ENCODE measurements at regions not wholly inside any gene's neighbourhood (a gene's known extent, or its start where the extent isn't known, plus 50 kb on each side); places are given as distances from the start of the nearest gene placed in this dataset.
A peak's percentile ranks its signal among the peaks of the same experiment; 100 is the strongest.

GRCh38 chr12:127632461-127632860 is 634.5 kb upstream of the TMEM132C start:
- no peak for DNase-seq (ENCODE audit: low read depth)

DNA sequence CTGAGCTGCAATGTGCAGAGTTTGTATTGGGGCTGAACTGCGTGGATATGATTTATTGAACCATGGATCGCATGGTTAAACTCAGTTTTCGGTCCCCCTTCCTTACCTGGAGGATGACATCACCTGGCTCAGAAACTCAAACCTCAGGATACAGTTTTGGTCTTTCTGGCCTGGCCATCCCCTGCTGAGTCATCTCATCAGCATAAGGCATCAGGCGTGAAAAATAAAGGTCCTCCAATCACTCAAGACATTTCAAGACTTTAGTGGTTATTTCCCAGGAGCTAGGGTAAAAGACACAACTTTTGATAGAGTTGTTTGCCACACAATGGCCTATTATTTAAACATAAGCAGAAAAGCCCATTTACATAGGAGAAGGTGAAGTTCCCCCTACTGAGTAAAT is 631.1 kb upstream of the TMEM132C start:
- DNase-seq (ENCODE audit: low read depth) = no peak

DNA sequence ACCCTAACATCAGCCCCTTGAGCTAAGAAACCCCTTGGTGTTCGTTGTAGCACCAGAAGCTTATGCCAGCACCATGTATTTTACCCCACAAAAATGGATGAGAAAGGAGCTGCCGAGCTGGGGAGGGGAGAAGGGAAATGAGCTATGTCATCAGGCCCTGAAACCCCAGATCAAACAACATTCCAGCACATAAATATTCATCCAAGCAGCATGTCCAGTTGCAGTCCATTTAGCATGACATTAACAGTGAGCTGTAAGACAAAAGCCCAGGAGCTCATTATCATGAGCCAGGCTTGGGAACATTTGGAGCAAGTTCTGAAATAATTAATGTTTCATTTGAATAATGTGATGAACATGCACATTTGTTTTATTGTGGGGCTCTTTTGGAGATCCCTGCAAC is 630.1 kb upstream of the TMEM132C start:
- no peak for DNase-seq (ENCODE audit: low read depth)

DNA sequence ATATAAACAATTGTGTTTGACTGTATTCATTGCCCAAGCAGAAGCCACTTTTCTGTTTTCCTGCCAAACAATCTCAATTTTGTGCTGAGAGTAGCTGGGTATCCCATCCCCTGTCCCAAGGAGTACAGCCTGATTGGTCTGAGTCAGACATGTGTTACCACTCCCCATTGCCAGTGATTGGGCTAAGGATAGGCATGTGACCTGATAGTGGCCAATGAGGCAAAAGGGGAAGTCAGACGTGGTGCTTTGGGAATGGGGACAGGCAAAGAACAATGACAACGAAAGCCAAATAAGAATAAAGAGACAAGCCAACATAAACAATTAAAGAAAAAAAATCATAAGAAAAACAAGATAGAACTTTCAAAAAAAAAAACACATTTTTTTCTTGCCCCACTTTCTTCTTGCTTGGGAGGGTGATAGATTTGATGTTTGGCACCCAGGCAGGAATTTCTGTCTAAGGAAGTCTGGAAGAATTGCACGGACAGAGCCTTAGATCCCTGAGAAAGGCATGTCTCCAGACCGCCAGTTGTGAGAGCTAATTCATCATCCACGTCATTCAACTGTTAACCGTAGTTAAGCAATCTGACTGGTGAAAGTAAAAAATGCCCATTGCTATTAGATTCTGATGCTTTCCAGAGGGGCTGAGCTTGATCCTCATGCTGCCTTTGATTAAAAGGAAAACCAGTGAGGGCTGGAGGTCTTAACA is 626.6 kb upstream of the TMEM132C start:
- DNase-seq (ENCODE audit: low read depth) = no peak

DNA sequence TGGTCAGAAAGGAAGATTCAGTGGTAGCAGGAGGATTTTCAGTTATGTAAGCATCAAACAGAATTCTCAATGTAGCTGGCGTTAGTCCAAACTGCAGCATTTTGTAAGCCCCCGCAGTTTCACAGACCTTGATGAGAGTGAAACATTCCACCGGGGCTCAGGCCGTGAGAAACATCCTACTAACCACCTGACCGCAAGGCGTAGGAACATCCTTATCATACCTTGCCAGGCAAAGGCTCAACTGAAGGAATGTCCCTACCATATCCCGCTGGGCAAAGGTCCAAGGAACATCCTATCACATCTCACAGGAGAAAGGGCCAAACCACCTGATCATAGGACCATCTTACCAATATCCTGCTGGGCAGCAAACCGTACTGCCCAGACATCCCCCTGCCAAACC is 624.8 kb upstream of the TMEM132C start:
- DNase-seq (ENCODE audit: low read depth) = no peak

DNA sequence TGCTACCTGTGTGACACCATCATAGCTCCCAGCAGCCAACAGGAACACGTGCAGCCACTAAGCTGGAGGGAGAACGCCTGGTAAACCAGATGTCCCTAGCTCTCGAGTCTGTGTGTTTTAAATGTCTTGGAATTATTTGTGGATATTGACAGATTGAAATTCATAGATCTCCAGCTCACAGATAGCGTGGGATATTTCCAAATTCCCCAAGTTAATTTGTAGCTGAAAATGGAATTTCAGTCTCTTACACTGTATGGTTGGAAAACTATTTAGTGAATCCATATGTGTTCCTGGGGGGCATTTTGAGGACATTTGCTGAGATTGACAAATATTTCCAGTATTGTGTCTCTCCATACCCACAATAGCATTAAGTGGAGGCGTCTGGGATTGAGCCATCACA is 618.6 kb upstream of the TMEM132C start:
- no peak for DNase-seq (ENCODE audit: low read depth)

- no peak for DNase-seq (ENCODE audit: low read depth)
Observed at GRCh38 chr12:127649961-127650360, 617.0 kb upstream of the TMEM132C start.

GRCh38 chr12:127650626-127651025 is 616.3 kb upstream of the TMEM132C start:
- DNase-seq (ENCODE audit: low read depth) = no peak

- no peak for DNase-seq (ENCODE audit: low read depth)
Observed at GRCh38 chr12:127652281-127652680, 614.7 kb upstream of the TMEM132C start.

- DNase-seq (ENCODE audit: low read depth) = no peak
Observed at GRCh38 chr12:127654383-127654985, 612.5 kb upstream of the TMEM132C start.

DNA sequence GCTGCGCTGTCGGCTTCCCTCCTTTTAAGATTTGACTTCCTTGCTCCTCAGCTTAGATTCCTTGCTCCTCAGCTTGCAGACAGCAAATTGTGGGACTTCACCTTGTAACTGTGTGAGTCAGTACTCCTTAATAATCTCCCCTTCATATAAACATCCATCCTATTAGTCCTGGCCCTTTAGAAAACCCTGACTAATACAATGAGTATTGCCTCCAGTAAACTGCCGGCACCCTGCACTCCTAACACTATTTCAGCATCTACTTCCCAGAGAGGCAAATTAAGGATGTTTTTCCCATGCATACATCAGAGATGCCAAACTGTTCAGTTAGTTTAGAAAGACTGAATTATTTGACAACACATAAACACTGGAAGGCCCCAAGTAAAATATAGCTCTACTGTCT is 611.3 kb upstream of the TMEM132C start:
- no peak for DNase-seq (ENCODE audit: low read depth)

- no peak for DNase-seq (ENCODE audit: low read depth)
Observed at GRCh38 chr12:127656266-127656665, 610.7 kb upstream of the TMEM132C start.

GRCh38 chr12:127657036-127657435 is 609.9 kb upstream of the TMEM132C start:
- DNase-seq (ENCODE audit: low read depth) = no peak

- no peak for DNase-seq (ENCODE audit: low read depth)
Observed at GRCh38 chr12:127660961-127661360, 606.0 kb upstream of the TMEM132C start.

- no peak for DNase-seq (ENCODE audit: low read depth)
Observed at GRCh38 chr12:127663716-127664115, 603.3 kb upstream of the TMEM132C start.

- DNase-seq (ENCODE audit: low read depth) = no peak
Observed at GRCh38 chr12:127664901-127665300, 602.1 kb upstream of the TMEM132C start.

DNA sequence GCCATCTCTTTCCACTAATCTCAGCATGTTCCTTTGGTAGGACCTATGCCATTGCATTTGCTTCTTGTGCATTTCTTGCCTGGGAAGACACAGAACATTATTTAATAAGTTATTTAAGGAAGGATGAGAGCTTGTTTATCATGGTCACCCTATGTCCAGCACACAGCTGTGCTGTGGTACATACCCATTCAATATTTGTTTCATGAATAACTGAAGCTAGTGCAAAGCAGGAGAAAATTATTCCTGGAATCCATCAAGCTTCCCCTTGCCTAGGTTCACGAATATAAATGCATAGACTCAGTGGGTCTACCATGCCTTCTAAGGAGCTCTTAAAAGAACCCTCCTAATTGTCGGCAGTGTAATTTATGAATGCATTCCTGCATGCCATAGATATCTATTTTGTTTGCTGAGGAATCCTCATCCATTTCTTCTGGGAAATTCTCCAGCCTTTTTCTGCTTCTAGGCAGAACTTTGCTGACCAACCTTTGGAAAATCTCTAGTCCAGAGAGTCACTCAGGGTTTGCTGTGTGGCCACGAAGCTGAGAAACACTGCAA is 599.8 kb upstream of the TMEM132C start:
- no peak for DNase-seq (ENCODE audit: low read depth)

- no peak for DNase-seq (ENCODE audit: low read depth)
Observed at GRCh38 chr12:127670294-127670693, 596.7 kb upstream of the TMEM132C start.

DNA sequence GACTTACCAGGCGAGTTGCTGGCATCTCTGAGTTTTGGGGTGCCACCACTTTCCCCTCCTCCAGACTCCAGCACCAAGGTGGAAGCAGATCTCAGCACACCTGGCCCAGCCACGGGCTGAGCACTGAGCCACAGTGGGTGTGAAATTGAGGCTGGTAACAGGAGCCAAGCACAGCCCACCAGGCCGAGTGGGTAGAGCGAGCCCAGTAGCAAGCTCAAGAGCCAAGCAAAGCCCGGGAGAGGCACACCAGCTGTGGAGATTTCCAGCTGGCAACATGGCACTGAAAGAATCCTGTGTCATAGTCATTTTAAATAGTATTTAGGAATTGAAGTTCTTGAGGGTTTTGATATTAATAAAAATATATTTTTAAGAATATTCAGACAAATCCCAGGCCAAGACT is 596.2 kb upstream of the TMEM132C start:
- DNase-seq (ENCODE audit: low read depth) = no peak

DNA sequence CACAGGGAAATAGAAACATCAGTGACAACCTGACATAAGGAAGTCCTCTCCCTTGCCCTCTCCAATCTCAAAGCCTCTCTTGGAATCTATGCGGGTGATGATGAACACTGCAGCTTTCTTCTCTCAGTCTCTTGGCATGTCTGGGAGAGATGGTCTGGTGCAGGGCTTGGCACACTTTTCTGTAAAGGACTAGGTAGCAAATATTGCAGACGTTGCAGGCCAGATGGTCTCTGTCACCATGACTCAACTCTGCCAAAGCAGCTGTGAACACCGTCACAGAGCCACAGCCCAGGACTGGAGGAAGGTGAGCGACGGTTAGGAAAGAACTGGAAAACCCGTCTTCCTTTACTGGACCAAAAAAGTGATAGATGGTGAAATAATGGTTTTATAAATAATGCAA is 591.0 kb upstream of the TMEM132C start:
- DNase-seq (ENCODE audit: low read depth) = no peak

DNA sequence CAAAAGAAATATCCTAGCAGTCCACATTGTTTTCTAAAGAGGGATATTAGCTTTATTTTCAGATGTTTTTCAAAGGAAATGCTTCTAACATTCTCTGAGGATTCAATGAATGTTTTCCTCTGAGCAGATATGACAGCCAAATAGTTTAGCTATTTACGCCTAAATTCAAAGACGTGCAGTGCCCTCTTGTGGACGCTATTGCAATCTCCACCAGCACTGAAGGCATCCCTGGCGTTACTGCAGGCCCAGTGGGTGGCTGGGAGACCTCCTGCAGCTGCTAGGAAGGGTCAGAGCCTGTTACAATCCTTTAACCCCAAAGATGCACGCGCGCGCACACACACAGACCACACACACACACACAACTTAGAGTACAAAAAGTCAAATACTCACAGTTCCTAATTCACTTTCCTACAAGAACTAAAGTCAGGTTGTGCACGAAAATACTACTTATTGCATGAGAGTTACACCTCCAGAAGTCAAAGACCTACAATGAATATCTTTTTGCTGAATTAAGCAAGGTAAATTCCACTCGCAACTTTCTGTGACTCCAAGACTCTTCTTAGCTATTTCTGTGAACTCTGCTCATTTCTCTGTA is 589.3 kb upstream of the TMEM132C start:
- peak; percentile 6 for DNase-seq (ENCODE audit: low read depth)

- no peak for DNase-seq (ENCODE audit: low read depth)
Observed at GRCh38 chr12:127678945-127679344, 588.0 kb upstream of the TMEM132C start.

DNA sequence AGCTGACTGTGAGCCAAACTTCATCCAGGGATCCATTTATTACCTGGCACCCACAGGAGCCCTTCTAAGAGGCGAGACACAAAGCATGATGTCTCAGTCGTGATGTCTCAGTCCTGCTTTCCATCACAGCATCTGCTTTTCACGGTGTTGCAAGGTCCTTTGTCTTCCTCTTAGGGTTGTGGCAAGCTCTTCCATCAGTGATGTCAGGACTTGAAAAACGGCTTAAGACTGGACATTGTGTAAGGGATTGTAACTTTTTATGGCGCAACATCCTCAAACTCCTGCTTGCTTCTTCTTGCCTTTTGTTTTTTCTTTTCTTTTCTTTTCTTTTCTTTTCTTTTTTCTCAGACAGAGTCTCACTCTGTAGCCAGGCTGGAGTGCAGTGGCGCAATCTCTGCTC is 586.5 kb upstream of the TMEM132C start:
- no peak for DNase-seq (ENCODE audit: low read depth)

Measured in stimulated activated CD8-positive, alpha-beta memory T cell treated with anti-CD3 and anti-CD28 coated beads, Interleukin-15, amount 100 ng/mL, for 1 hour (primary cell).